Naive B cell (primary cell): ENCODE measurements at regions not wholly inside any gene's neighbourhood (a gene's known extent, or its start where the extent isn't known, plus 50 kb on each side); places are given as distances from the start of the nearest gene placed in this dataset.

ENCODE experiments used
- ATAC-seq, 2 donors: fragments of 150-1000 bp; cut with Tn5 transposase; 2 replicates each; pipeline ENCODE4 v1.10.0; 2021; ENCODE audit warnings: low read depth in 2 of 2, mild to moderate bottlenecking in 2 of 2, moderate library complexity in 2 of 2
- DNase-seq: peaks from one replicate; pipeline ENCODE4 v3.0.0; 2022
- H3K27ac Mint-ChIP-seq, 6 donors: one replicate each; pipeline ENCODE4 v1.8.0; 2020 to 2022; ENCODE audit warnings: mild to moderate bottlenecking in 6 of 6, mixed read lengths in 6 of 6, moderate library complexity in 5 of 6, inconsistent platforms in 2 of 6
- H3K27me3 Mint-ChIP-seq, 3 donors: one replicate each; pipeline ENCODE4 v1.8.0; 2021 to 2022; ENCODE audit warnings: mixed read lengths in 3 of 3, mild to moderate bottlenecking in 1 of 3
- H3K36me3 Mint-ChIP-seq, 2 donors: one replicate each; pipeline ENCODE4 v1.8.0; 2020 to 2022; ENCODE audit warnings: mixed read lengths in 2 of 2, inconsistent platforms in 1 of 2, mild to moderate bottlenecking in 1 of 2
- H3K4me1 Mint-ChIP-seq, 3 donors: one replicate each; pipeline ENCODE4 v1.8.0; 2020 to 2022; ENCODE audit warnings: mixed read lengths in 3 of 3, inconsistent platforms in 1 of 3, mild to moderate bottlenecking in 1 of 3, moderate library complexity in 1 of 3
- H3K4me3 Mint-ChIP-seq, 8 donors: one replicate each; pipeline ENCODE4 v1.8.0; 2020 to 2022; ENCODE audit warnings: mild to moderate bottlenecking in 8 of 8, mixed read lengths in 8 of 8, moderate library complexity in 8 of 8, inconsistent platforms in 2 of 8
- H3K9me3 Mint-ChIP-seq, 7 donors: one replicate each; pipeline ENCODE4 v1.8.0; 2020 to 2022; ENCODE audit warnings: mixed read lengths in 7 of 7, mild to moderate bottlenecking in 5 of 7, inconsistent platforms in 2 of 7, moderate library complexity in 1 of 7

DNA sequence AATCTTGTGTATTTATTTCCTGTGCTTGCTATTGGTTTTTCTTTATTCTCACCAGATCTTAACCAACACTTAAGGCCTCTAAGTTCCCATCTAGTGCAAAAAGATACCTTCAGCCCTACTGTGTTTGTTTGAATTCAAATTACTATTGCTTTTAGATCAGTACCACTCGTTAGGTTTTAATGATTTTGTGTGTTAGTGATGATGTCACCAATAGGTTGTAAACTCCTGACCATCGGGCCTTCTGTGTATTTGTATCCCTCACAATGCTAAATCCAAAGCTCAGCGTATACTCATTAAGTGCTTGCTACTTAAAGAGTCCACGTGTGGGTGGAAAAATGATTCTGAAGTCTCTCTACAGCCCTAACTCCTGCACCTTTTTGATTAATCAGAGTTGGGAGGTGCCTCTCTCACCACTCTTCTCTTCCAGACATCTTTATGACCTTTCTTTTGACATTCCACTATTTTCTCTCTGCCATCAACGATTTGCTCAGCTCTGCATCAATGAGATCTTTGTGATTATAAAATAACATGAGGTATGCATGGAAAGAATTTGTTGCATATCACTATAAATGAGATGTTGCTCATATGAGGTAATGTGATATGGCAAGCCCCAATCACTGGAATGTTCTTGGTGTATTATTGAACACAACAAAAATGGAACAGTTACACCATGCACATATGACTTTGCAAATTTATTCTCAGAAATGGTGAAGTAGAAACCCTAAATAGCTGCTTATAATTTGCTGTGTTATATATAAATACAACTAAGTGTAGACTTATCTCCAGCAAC, 55.1 kb upstream of the LAMA2 start:
- Mint-ChIP-seq H3K27me3 (no peaks in the 10 kb centered on the region), H3K4me1 (no peaks in the 10 kb centered on the region)
- no peak for ATAC-seq

DNA sequence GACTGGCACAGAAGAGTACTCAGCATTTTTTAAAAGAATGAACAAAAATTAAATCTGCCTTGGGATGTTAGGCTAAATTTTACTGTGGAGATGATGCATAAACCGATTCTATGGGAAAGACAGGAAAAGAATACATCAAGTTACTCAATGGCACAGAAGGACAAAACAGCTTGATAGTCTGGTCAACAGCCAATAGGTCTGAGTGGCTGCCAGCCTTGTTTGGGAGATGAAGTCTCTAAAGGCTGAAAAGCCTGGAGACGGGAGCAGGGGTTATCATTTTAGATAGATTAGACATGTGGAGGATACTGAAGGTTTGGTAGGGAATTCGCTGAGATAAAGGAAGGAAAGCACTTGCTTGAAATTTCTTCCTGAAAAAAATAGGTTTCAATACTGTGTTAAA, 56.3 kb upstream of the LAMA2 start:
- Mint-ChIP-seq H3K27ac (no peak overlapping the region), H3K4me3 (no peak overlapping the region), H3K4me1 (no peaks in the 10 kb centered on the region), H3K36me3 (no peaks in the 10 kb centered on the region), H3K9me3 (peaks cover 0 to 10% (median 3%) of the 10 kb centered on the region in 7 donors), H3K27me3 (peaks cover 0 to under 1% (median 0%) of the 10 kb centered on the region in 3 donors)
- DNase-seq: no peak
- ATAC-seq: no peak

More for the DNA sequence above, 55.1 kb upstream of the LAMA2 start:
- H3K36me3 Mint-ChIP-seq: no peaks in the 10 kb centered on the region
- H3K9me3 Mint-ChIP-seq: peaks cover 0 to 12% (median 5%) of the 10 kb centered on the region in 7 donors
- no peak for DNase-seq
- no peak overlapping the region for H3K4me3 Mint-ChIP-seq
- H3K27ac Mint-ChIP-seq: no peak overlapping the region

- Mint-ChIP-seq H3K9me3 (no peaks in the 10 kb centered on the region), H3K36me3 (no peaks in the 10 kb centered on the region), H3K4me3 (no peak overlapping the region), H3K27ac (no peak overlapping the region), H3K27me3 (peaks cover 0 to 4% (median 0%) of the 10 kb centered on the region in 3 donors), H3K4me1 (no peaks in the 10 kb centered on the region)
- no peak for DNase-seq
- ATAC-seq: no peak
These were observed 60.7 kb upstream of the LAMA2 start for GRCh38 chr6:128822271-128822670.

DNA sequence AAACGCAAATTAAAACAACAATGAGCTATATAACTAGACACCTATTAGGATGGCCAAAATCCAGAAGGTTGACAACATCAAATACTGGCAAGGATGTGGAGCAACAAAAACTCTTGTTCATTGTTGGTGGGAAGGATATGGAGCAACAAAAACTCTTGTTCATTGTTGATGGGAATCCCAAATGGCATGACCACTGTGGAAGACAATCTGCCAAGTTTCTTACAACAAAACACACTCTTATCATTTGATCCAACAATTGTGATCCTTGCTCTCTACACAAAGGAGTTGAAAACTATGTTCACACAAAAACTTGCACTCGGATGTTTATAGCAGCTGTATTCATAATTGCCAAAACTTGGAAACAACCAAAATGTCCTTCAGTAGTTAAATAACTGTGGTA, 61.8 kb upstream of the LAMA2 start:
- Mint-ChIP-seq H3K27ac (no peak overlapping the region), H3K9me3 (no peaks in the 10 kb centered on the region)

GRCh38 chr6:128808856-128809255, 74.1 kb upstream of the LAMA2 start:
- H3K4me1 Mint-ChIP-seq: no peaks in the 10 kb centered on the region
- no peak overlapping the region for H3K4me3 Mint-ChIP-seq
- no peak overlapping the region for H3K27ac Mint-ChIP-seq
- ATAC-seq (no peak), DNase-seq (no peak)
- H3K27me3 Mint-ChIP-seq: no peaks in the 10 kb centered on the region
- H3K36me3 Mint-ChIP-seq: no peaks in the 10 kb centered on the region
- H3K9me3 Mint-ChIP-seq: peaks cover 0 to 4% (median 2%) of the 10 kb centered on the region in 7 donors

More for the DNA sequence above, 61.8 kb upstream of the LAMA2 start:
- no peaks in the 10 kb centered on the region for H3K4me1 Mint-ChIP-seq
- no peaks in the 10 kb centered on the region for H3K36me3 Mint-ChIP-seq
- H3K4me3 Mint-ChIP-seq: no peak overlapping the region
- peaks cover 0 to 4% (median 0%) of the 10 kb centered on the region in 3 donors for H3K27me3 Mint-ChIP-seq
- DNase-seq (no peak), ATAC-seq (no peak)

DNA sequence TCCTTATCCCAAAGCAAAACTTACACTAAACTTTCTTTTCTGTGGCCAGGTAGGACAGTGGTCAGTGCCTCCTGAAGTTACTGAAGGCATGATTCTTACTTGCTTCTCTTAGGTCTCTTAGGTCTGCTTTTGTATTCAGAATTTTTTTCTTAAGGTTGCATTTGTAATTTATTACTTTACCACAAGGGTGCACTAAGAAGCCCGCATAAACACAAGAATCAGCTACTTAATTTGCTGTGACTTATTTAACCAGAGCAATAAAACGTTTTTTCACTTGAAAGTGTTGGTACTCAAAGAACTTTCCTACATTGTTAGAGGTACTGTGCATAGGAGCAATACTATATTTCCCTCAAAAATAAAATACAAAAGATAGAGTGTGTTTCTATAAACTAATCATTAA, 75.4 kb upstream of the LAMA2 start:
- Mint-ChIP-seq H3K4me3 (no peak overlapping the region), H3K36me3 (no peaks in the 10 kb centered on the region), H3K27ac (no peak overlapping the region), H3K4me1 (no peaks in the 10 kb centered on the region), H3K9me3 (peaks cover 0 to 4% (median 2%) of the 10 kb centered on the region in 7 donors), H3K27me3 (no peaks in the 10 kb centered on the region)
- ATAC-seq: no peak
- no peak for DNase-seq

- no peaks in the 10 kb centered on the region for H3K4me1 Mint-ChIP-seq
- no peak for ATAC-seq
- DNase-seq: no peak
- H3K27ac Mint-ChIP-seq: no peak overlapping the region
- H3K27me3 Mint-ChIP-seq: no peaks in the 10 kb centered on the region
- H3K4me3 Mint-ChIP-seq: no peak overlapping the region
- H3K36me3 Mint-ChIP-seq: no peaks in the 10 kb centered on the region
- H3K9me3 Mint-ChIP-seq: peaks cover 0 to 8% (median 2%) of the 10 kb centered on the region in 7 donors
These were observed 76.7 kb upstream of the LAMA2 start for GRCh38 chr6:128806261-128806660.

GRCh38 chr6:128803911-128804310, 79.0 kb upstream of the LAMA2 start:
- Mint-ChIP-seq H3K9me3 (peaks cover 0 to 8% (median 0%) of the 10 kb centered on the region in 7 donors), H3K4me3 (no peak overlapping the region), H3K4me1 (no peaks in the 10 kb centered on the region), H3K27me3 (no peaks in the 10 kb centered on the region), H3K36me3 (no peaks in the 10 kb centered on the region), H3K27ac (no peak overlapping the region)
- ATAC-seq: no peak
- no peak for DNase-seq

- peaks cover 0 to 8% (median 0%) of the 10 kb centered on the region in 7 donors for H3K9me3 Mint-ChIP-seq
- DNase-seq (no peak), ATAC-seq (no peak)
- H3K36me3 Mint-ChIP-seq: no peaks in the 10 kb centered on the region
- H3K27ac Mint-ChIP-seq: no peak overlapping the region
- no peak overlapping the region for H3K4me3 Mint-ChIP-seq
- H3K27me3 Mint-ChIP-seq: no peaks in the 10 kb centered on the region
- H3K4me1 Mint-ChIP-seq: no peaks in the 10 kb centered on the region
These were observed 81.3 kb upstream of the LAMA2 start for GRCh38 chr6:128801621-128802020.

GRCh38 chr6:128784266-128784665, 98.7 kb upstream of the LAMA2 start:
- Mint-ChIP-seq H3K4me3 (no peak overlapping the region), H3K27ac (no peak overlapping the region), H3K9me3 (peaks cover 0 to 17% (median 7%) of the 10 kb centered on the region in 7 donors)

DNA sequence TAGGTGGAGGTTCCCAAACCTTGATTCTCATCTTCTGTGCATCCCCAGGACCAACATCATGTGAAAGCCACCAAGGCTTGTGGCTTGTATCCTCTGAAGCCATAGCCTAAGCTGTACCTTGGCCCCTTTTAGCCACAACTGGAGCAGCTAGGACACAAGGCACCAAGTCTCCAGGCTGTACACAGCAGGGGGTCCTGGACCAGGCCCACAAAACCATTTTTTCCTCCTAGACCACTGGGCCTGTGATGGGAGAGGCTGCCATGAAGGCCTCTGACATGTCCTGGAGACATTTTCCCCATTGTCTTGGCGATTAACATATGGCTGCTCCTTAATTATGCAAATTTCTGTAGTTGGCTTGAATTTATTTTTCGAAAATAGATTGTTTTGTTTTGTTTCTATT, 114.8 kb upstream of the LAMA2 start:
- DNase-seq (no peak), ATAC-seq (no peak)
- Mint-ChIP-seq H3K27me3 (no peaks in the 10 kb centered on the region), H3K36me3 (no peaks in the 10 kb centered on the region), H3K4me1 (no peaks in the 10 kb centered on the region), H3K9me3 (peaks cover 0 to 19% (median 12%) of the 10 kb centered on the region in 7 donors), H3K27ac (no peak overlapping the region), H3K4me3 (no peak overlapping the region)

More at GRCh38 chr6:128784266-128784665, 98.7 kb upstream of the LAMA2 start:
- Mint-ChIP-seq H3K27me3 (no peaks in the 10 kb centered on the region), H3K4me1 (no peaks in the 10 kb centered on the region), H3K36me3 (no peaks in the 10 kb centered on the region)
- no peak for DNase-seq
- ATAC-seq: no peak

- Mint-ChIP-seq H3K27me3 (no peaks in the 10 kb centered on the region), H3K4me3 (no peak overlapping the region), H3K4me1 (no peaks in the 10 kb centered on the region), H3K9me3 (peaks cover 0 to 15% (median 9%) of the 10 kb centered on the region in 7 donors), H3K36me3 (no peaks in the 10 kb centered on the region), H3K27ac (no peak overlapping the region)
- ATAC-seq: no peak
- DNase-seq: no peak
These were observed 115.2 kb upstream of the LAMA2 start for GRCh38 chr6:128767705-128768104.

- Mint-ChIP-seq H3K9me3 (peaks cover 0 to 14% (median 9%) of the 10 kb centered on the region in 7 donors), H3K4me3 (no peak overlapping the region), H3K27ac (peak overlapping the region in 1 of 6 donors; percentile 40), H3K36me3 (no peaks in the 10 kb centered on the region), H3K4me1 (no peaks in the 10 kb centered on the region), H3K27me3 (no peaks in the 10 kb centered on the region)
- ATAC-seq (no peak), DNase-seq (no peak)
These were observed 115.8 kb upstream of the LAMA2 start for GRCh38 chr6:128767150-128767549.

DNA sequence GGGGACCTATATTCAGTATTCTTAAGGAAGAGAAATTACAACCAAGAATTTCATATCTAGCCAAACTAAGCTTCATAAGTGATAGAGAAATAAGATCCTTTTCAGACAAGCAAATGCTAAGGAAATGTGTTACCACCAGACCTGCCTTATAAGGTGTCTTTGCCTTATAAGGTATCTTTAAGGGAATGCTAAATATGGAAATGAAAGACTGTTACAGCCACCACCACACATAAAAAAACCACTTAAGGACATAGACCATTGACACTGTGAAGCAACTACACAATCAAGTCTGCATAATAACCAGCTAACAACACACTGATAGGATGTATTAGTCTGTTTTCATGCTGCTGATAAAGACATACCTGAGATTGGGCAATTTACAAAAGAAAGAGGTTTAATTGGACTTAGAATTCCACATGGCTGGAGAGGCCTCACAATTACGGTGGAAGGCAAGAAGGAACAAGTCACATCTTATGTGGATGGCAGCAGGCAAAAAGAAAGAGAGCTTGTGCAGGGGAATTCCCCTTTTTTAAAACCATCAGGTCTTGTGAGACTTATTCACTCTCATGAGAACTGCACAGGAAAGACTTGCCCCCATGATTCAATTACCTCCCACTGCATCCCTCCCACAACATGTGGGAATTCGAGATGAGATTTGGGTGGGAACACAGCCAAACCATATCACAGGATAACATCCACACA, 119.2 kb upstream of the LAMA2 start:
- Mint-ChIP-seq H3K4me1 (no peaks in the 10 kb centered on the region), H3K27me3 (no peaks in the 10 kb centered on the region), H3K9me3 (peaks cover 0 to 10% (median 5%) of the 10 kb centered on the region in 7 donors), H3K36me3 (no peaks in the 10 kb centered on the region), H3K27ac (no peak overlapping the region), H3K4me3 (no peak overlapping the region)
- DNase-seq (no peak), ATAC-seq (no peak)
